Spleen (tissue), 11 donors: ENCODE measurements at regions not wholly inside any gene's neighbourhood (a gene's known extent, or its start where the extent isn't known, plus 50 kb on each side); places are given as distances from the start of the nearest gene placed in this dataset.
"Not testable (repeated sequence)": the region's sequence is repeated elsewhere in the genome, so short reads cannot be mapped to it uniquely, and the experiment has no call there.

ENCODE experiments used
- DNase-seq: peaks from one replicate; pipeline ENCODE4 v3.0.0-alpha.2; 2020
- H3K27ac ChIP-seq, 8 donors: fragments of 200-600 bp; sonication (generic) in 7 of 8; 1 replicate in 4 of 8; 2 replicates in 4 of 8; pipeline versions ENCODE4 v1.5.0 to v1.8.0; 2016 to 2021; ENCODE audit warnings: inconsistent platforms in 4 of 8, mild to moderate bottlenecking in 4 of 8, moderate library complexity in 1 of 8
- H3K27me3 ChIP-seq, 7 donors: fragments of 200-600 bp; sonication (generic) in 6 of 7; replicated peaks in 1 of 7; 1 replicate in 4 of 7; 2 replicates in 3 of 7; pipeline versions ENCODE4 v1.5.0 to v1.8.0; 2016 to 2021; ENCODE audit warnings: inconsistent platforms in 3 of 7, mild to moderate bottlenecking in 1 of 7
- H3K36me3 ChIP-seq, 6 donors: fragments of 200-600 bp; sonication (generic) in 5 of 6; 1 replicate in 4 of 6; 2 replicates in 2 of 6; pipeline versions ENCODE4 v1.5.0 to v1.8.0; 2016 to 2021; ENCODE audit warnings: inconsistent platforms in 2 of 6
- H3K4me1 ChIP-seq, 6 donors: fragments of 200-600 bp; sonication (generic) in 5 of 6; 1 replicate in 3 of 6; 2 replicates in 3 of 6; pipeline versions ENCODE4 v1.5.0 to v1.8.0; 2016 to 2021; ENCODE audit warnings: inconsistent platforms in 3 of 6
- H3K4me3 ChIP-seq, 8 donors: fragments of 200-600 bp; sonication (generic) in 7 of 8; 1 replicate in 4 of 8; 2 replicates in 4 of 8; pipeline versions ENCODE4 v1.5.0 to v1.8.0; 2016 to 2021; ENCODE audit warnings: inconsistent platforms in 4 of 8, mild to moderate bottlenecking in 4 of 8, moderate library complexity in 2 of 8
- H3K9me3 ChIP-seq, 8 donors: fragments of 200-600 bp; sonication (generic) in 7 of 8; 1 replicate in 4 of 8; 2 replicates in 4 of 8; pipeline versions ENCODE4 v1.5.0 to v1.8.0; 2016 to 2021; ENCODE audit warnings: inconsistent platforms in 4 of 8
- POLR2A ChIP-seq, 3 donors: fragments of 450-650 bp; IDR thresholded peaks; one replicate each; pipeline ENCODE4 v1.5.1; 2017; ENCODE audit warnings: antibody characterized with exemption in 3 of 3, mild to moderate bottlenecking in 1 of 3
- POLR2AphosphoS5 ChIP-seq, 3 donors: sonication (generic); formaldehyde crosslinking; IDR thresholded peaks; one replicate each; pipeline ENCODE4 v1.5.1; 2017; ENCODE audit warnings: antibody characterized with exemption in 3 of 3
- WGBS, 5 donors: extraction: QIAGEN DNeasy Blood & Tissue Kit in 3 of 5; methylation state at CpG; one replicate each; pipeline versions ENCODE4 v1.1.5 to v1.1.7; 2013 to 2018; 5-methylcytosine and 5-hydroxymethylcytosine counted together
- intact Hi-C: fragments of 100-400 bp; cut with DNase I; formaldehyde crosslinking; loops from one replicate; pipeline ENCODE4 v1.15.0; 2023; ENCODE audit warnings: low total_unique reads
- TF ChIP-seq, protein P1 (sequence below), 11 experiments: fragments of 200-600 bp in 7 of 11; fragments of 450-650 bp in 4 of 11; sonication (generic) in 4 of 11; IDR thresholded peaks in 8 of 11; conservative IDR thresholded peaks in 3 of 11; 1 replicate in 7 of 11; 2 replicates in 4 of 11; pipeline versions ENCODE4 v1.4.0 to v1.8.0; 2016 to 2021; ENCODE audit warnings: antibody characterized with exemption in 11 of 11, inconsistent platforms in 4 of 11, mild to moderate bottlenecking in 1 of 11
- donor health status: healthy with polysubstance abuse.
- donor health status: DM: no; HTN: no; CAD: no; lungs with moderate emphysema.
- donor health status: DM: no; HTN: no; CAD: no.
- donor health status: Bipolar disorder and iron deficiency.
- donor health status: healthy.
- donor health status: DM: no; HTN: no; CAD: no.
- donor health status: DM: yes; HTN: yes; CAD: no.

DNA sequence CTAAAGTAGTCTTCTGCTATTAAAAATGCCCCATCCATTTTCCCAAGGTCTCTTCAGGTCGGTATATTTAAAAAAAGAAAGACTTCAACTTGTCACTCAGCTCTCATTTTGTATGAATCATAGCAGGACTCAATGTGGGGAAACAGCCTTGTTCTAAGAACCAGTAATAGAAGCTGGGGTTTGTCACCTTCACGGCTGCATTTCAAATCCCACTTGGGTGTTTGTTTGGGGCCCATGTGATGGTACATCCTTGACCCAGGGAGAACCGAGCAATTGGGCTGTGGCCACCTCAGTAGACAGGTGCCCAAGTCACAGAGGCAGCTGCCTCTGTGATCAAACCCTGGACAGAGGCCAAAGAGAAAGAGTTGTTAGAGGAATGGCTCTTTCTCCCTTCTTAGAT lies 70.3 kb upstream of the ARL8B start:
- no peaks in the 10 kb centered on the region for H3K27me3 ChIP-seq
- intact Hi-C loops = loop anchor here (10.0 kb wide), 1 partner anchor 397 kb away; no protein-coding TSS in a partner anchor
- H3K27ac ChIP-seq = no peak overlapping the region
- no peak for DNase-seq
- no peak overlapping the region for H3K4me3 ChIP-seq
- no peaks in the 10 kb centered on the region for H3K36me3 ChIP-seq
- peaks cover 0 to 13% (median 8%) of the 10 kb centered on the region in 8 donors for H3K9me3 ChIP-seq
- peaks cover 7 to 37% (median 24%) of the 10 kb centered on the region in 6 donors for H3K4me1 ChIP-seq
- WGBS, 5 donors = 52 to 61% (median 55%) methylated on average over 3 of the region's 3 CpGs
- no peak for TF ChIP-seq POLR2AphosphoS5 (IDR thresholded peaks at IDR 0.05)
- TF ChIP-seq POLR2A (IDR thresholded peaks at IDR 0.05) = no peak
- TF ChIP-seq, protein P1, sequence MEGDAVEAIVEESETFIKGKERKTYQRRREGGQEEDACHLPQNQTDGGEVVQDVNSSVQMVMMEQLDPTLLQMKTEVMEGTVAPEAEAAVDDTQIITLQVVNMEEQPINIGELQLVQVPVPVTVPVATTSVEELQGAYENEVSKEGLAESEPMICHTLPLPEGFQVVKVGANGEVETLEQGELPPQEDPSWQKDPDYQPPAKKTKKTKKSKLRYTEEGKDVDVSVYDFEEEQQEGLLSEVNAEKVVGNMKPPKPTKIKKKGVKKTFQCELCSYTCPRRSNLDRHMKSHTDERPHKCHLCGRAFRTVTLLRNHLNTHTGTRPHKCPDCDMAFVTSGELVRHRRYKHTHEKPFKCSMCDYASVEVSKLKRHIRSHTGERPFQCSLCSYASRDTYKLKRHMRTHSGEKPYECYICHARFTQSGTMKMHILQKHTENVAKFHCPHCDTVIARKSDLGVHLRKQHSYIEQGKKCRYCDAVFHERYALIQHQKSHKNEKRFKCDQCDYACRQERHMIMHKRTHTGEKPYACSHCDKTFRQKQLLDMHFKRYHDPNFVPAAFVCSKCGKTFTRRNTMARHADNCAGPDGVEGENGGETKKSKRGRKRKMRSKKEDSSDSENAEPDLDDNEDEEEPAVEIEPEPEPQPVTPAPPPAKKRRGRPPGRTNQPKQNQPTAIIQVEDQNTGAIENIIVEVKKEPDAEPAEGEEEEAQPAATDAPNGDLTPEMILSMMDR (IDR thresholded peaks at IDR 0.05 in 8 of 11, conservative IDR thresholded peaks at IDR 0.05 in 3 of 11) = no peak

DNA sequence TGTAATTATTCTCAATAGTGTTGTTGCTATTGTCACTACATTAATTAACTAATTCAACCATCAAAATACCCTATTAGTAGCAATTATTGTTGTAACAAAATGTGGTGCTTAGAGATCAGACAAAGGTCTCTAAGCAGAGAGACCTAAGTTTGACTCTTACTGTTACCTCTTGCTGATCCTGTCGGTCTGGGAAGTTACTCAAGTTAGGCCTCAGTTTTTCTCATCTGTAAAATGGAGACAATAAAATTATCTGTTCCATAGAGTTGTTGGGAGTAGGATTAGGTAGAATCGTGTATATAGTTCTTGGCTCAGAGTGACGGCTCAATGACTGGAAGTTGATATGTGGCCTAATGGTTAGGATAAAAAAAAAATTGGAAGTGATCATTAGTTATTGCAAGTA lies 69.8 kb upstream of the ARL8B start:
- WGBS, 5 donors = 85 to 93% (median 88%) methylated on average over 3 of the region's 3 CpGs

DNA sequence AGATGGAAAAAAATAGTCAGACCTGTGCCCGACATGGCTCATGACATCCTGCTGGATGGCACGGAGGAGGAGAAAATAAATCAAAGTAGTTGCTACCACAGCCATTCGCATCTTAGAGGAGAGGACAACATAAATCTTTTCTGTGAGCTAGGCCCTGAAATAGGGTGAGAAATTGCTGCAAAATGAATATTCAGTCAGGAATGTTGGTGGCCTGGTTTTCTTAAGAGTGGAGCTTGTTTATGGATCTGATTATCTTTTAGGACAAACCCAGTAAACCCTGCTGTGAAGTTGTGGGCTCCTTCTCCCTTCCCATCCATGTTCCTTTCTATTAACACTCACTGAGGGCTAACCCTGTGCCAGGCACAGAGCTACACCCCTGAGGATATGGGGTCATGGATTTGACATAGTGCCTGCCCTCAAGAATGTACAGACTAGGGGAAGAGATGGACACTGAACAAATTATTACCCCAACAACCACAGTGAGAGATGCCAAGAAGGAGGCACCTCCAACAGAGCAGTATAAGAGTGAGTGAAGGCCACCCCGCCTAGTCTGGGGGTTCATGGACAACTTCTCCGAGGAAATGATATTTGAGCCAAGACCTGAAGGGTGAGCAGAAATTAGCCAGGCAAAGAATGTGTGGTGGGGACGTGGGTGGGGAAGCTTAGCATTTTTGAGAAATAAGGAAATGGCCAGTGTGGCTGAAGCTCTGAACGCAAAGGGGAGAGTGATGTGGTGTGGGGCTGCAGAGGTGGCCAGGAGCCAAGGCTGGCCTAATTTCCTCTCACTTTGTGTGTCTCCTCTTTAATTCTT lies 68.9 kb upstream of the ARL8B start:
- 55 to 76% (median 57%) methylated on average over 7 of the region's 7 CpGs for WGBS, 5 donors
- intact Hi-C loops = loop anchor here (10.0 kb wide), 1 partner anchor 398 kb away; no protein-coding TSS in a partner anchor
- Histone ChIP-seq H3K27ac (peak overlapping the region in 5 of 8 donors; percentile 8 to 68 (median 37)), H3K36me3 (no peaks in the 10 kb centered on the region), H3K9me3 (peaks cover 0 to 3% (median under 1%) of the 10 kb centered on the region in 8 donors), H3K4me3 (no peak overlapping the region), H3K4me1 (peaks cover 11 to 52% (median 33%) of the 10 kb centered on the region in 6 donors), H3K27me3 (no peaks in the 10 kb centered on the region)
- TF ChIP-seq POLR2A (IDR thresholded peaks at IDR 0.05) = no peak
- TF ChIP-seq POLR2AphosphoS5 (IDR thresholded peaks at IDR 0.05) = no peak
- TF ChIP-seq, protein P1 (IDR thresholded peaks at IDR 0.05 in 8 of 11, conservative IDR thresholded peaks at IDR 0.05 in 3 of 11) = no peak
- no peak for DNase-seq

More for the DNA sequence above, 69.8 kb upstream of the ARL8B start:
- Histone ChIP-seq H3K4me3 (no peak overlapping the region), H3K27me3 (no peaks in the 10 kb centered on the region), H3K27ac (no peak overlapping the region), H3K9me3 (peaks cover 0 to 13% (median 8%) of the 10 kb centered on the region in 8 donors), H3K4me1 (peaks cover 7 to 42% (median 27%) of the 10 kb centered on the region in 6 donors), H3K36me3 (no peaks in the 10 kb centered on the region)
- no peak for TF ChIP-seq POLR2A (IDR thresholded peaks at IDR 0.05)
- no peak for TF ChIP-seq POLR2AphosphoS5 (IDR thresholded peaks at IDR 0.05)
- TF ChIP-seq, protein P1 (IDR thresholded peaks at IDR 0.05 in 8 of 11, conservative IDR thresholded peaks at IDR 0.05 in 3 of 11) = no peak
- no peak for DNase-seq
- intact Hi-C loops = loop anchor here (10.0 kb wide), 1 partner anchor 397 kb away; no protein-coding TSS in a partner anchor

DNA sequence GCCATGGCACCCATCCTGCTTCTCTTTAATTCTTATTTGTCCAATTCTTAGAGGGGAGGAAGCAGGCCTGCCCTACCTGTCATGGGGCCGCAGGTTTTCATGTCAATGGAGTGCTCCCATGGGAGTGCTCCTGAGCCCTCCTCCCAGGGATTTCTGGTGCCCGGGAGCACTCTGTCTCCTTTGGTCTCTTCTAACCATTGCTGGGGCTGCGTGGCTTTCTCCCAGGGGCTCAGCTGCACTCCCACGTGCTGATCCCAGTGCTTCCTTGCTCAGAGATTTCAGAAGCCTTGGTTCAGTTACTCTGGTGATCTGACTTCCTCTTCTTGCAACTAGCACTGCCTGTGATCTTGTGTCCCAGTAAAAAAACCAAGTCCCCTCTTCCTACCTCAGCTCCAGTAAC lies 68.0 kb upstream of the ARL8B start:
- H3K9me3 ChIP-seq = no peaks in the 10 kb centered on the region
- TF ChIP-seq POLR2A (IDR thresholded peaks at IDR 0.05) (no peak), POLR2AphosphoS5 (IDR thresholded peaks at IDR 0.05) (no peak)
- TF ChIP-seq, protein P1 (IDR thresholded peaks at IDR 0.05 in 8 of 11, conservative IDR thresholded peaks at IDR 0.05 in 3 of 11) = no peak
- no peaks in the 10 kb centered on the region for H3K27me3 ChIP-seq
- peaks cover 11 to 54% (median 33%) of the 10 kb centered on the region in 6 donors for H3K4me1 ChIP-seq
- H3K36me3 ChIP-seq = no peaks in the 10 kb centered on the region
- no peak overlapping the region for H3K4me3 ChIP-seq
- peak overlapping the region in 5 of 8 donors; percentile 8 to 68 (median 20) for H3K27ac ChIP-seq
- DNase-seq = no peak
- 52 to 79% (median 72%) methylated on average over 4 of the region's 4 CpGs for WGBS, 5 donors
- intact Hi-C loops = loop anchor here (10.0 kb wide), 1 partner anchor 399 kb away; no protein-coding TSS in a partner anchor

DNA sequence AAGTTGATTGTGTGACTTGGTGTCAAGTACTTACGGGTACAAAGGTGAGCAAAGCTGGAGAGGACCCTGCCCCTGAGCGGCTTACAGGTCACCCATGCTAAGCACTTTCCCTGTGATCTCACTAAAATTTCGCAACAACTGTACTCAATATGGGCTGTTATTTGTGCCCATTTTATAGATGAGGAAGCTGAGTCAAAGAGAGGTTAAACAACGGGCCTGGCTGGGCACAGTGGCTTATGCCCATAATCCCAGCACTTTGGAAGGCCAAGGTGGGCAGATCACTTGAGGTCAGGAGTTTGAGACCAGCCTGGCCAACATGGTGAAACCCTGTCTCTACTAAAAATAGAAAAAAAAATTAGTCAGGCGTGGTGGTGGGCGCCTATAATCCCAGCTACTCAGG lies 67.5 kb upstream of the ARL8B start:
- H3K9me3 ChIP-seq, H3K4me3 ChIP-seq, H3K27me3 ChIP-seq, H3K36me3 ChIP-seq, DNase-seq: not testable (repeated sequence)
- intact Hi-C loops = loop anchor here (10.0 kb wide), 1 partner anchor 400 kb away; no protein-coding TSS in a partner anchor
- H3K27ac ChIP-seq = peak overlapping the region in 3 of 8 donors; percentile 57 to 68 (median 66)
- peaks cover 11 to 54% (median 33%) of the 10 kb centered on the region in 6 donors for H3K4me1 ChIP-seq
- 62 to 76% (median 69%) methylated on average over 6 of the region's 6 CpGs for WGBS, 5 donors
